ENCODE measurements at regions not wholly inside any gene's neighbourhood (a gene's known extent, or its start where the extent isn't known, plus 50 kb on each side); places are given as distances from the start of the nearest gene placed in this dataset.

GRCh38 chr4:28886934-28887333 lies 1833.2 kb upstream of the PCDH7 start:
- Histone ChIP-seq H3K4me1 (ENCODE audit: insufficient read depth, low read length) (no peaks in the 10 kb centered on the region), H3K36me3 (ENCODE audit: insufficient read depth, low read length) (no peaks in the 10 kb centered on the region), H3K9me3 (ENCODE audit: low read length) (no peaks in the 10 kb centered on the region), H3K4me3 (ENCODE audit: low read length) (no peak overlapping the region), H3K27ac (ENCODE audit: low read depth, low read length) (no peak overlapping the region), H3K27me3 (ENCODE audit: insufficient read depth, low read length, poor library complexity, severe bottlenecking) (no peaks in the 10 kb centered on the region)
- CTCF ChIA-PET, result no interaction called here
- H3K27me3 Mint-ChIP-seq, result no peaks in the 10 kb centered on the region
- POLR2A ChIA-PET, result no interaction called here
- H3K4me1 Mint-ChIP-seq, result no peaks in the 10 kb centered on the region
- H3K27ac Mint-ChIP-seq, result no peak overlapping the region
- no peaks in the 10 kb centered on the region for H3K36me3 Mint-ChIP-seq
- DNase-seq, result no peak
- peaks cover 0 to 16% (median 7%) of the 10 kb centered on the region in 5 donors for H3K9me3 Mint-ChIP-seq
- H3K4me3 Mint-ChIP-seq, result no peak overlapping the region

- Mint-ChIP-seq H3K27me3 (no peaks in the 10 kb centered on the region), H3K4me1 (no peaks in the 10 kb centered on the region), H3K4me3 (no peak overlapping the region), H3K27ac (no peak overlapping the region), H3K9me3 (peaks cover 0 to 25% (median 3%) of the 10 kb centered on the region in 5 donors), H3K36me3 (no peaks in the 10 kb centered on the region)
- H3K4me1 ChIP-seq (ENCODE audit: insufficient read depth, low read length), result no peaks in the 10 kb centered on the region
- no peak overlapping the region for H3K4me3 ChIP-seq (ENCODE audit: low read length)
- H3K27me3 ChIP-seq (ENCODE audit: insufficient read depth, low read length, poor library complexity, severe bottlenecking), result no peaks in the 10 kb centered on the region
- ChIA-PET POLR2A (no interaction called here), CTCF (no interaction called here)
- no peak for DNase-seq
- no peak overlapping the region for H3K27ac ChIP-seq (ENCODE audit: low read depth, low read length)
- no peaks in the 10 kb centered on the region for H3K9me3 ChIP-seq (ENCODE audit: low read length)
- H3K36me3 ChIP-seq (ENCODE audit: insufficient read depth, low read length), result no peaks in the 10 kb centered on the region
These were observed 1829.0 kb upstream of the PCDH7 start for GRCh38 chr4:28890949-28891775.

- Histone ChIP-seq H3K27me3 (ENCODE audit: insufficient read depth, low read length, poor library complexity, severe bottlenecking) (no peaks in the 10 kb centered on the region), H3K4me1 (ENCODE audit: insufficient read depth, low read length) (no peaks in the 10 kb centered on the region), H3K9me3 (ENCODE audit: low read length) (no peaks in the 10 kb centered on the region), H3K36me3 (ENCODE audit: insufficient read depth, low read length) (no peaks in the 10 kb centered on the region), H3K27ac (ENCODE audit: low read depth, low read length) (no peak overlapping the region), H3K4me3 (ENCODE audit: low read length) (no peak overlapping the region)
- Mint-ChIP-seq H3K27ac (no peak overlapping the region), H3K9me3 (peaks cover 5 to 32% (median 13%) of the 10 kb centered on the region in 5 donors), H3K27me3 (no peaks in the 10 kb centered on the region), H3K36me3 (no peaks in the 10 kb centered on the region), H3K4me1 (no peaks in the 10 kb centered on the region), H3K4me3 (no peak overlapping the region)
- DNase-seq, result no peak
- ChIA-PET CTCF (no interaction called here), POLR2A (no interaction called here)
These were observed 1806.7 kb upstream of the PCDH7 start for GRCh38 chr4:28913466-28913865.

- Histone ChIP-seq H3K4me1 (ENCODE audit: insufficient read depth, low read length) (no peaks in the 10 kb centered on the region), H3K4me3 (ENCODE audit: low read length) (no peak overlapping the region), H3K27me3 (ENCODE audit: insufficient read depth, low read length, poor library complexity, severe bottlenecking) (no peaks in the 10 kb centered on the region), H3K36me3 (ENCODE audit: insufficient read depth, low read length) (no peaks in the 10 kb centered on the region), H3K27ac (ENCODE audit: low read depth, low read length) (no peak overlapping the region), H3K9me3 (ENCODE audit: low read length) (no peaks in the 10 kb centered on the region)
- no peaks in the 10 kb centered on the region for H3K4me1 Mint-ChIP-seq
- H3K27me3 Mint-ChIP-seq, result no peaks in the 10 kb centered on the region
- CTCF ChIA-PET, result no interaction called here
- no peak overlapping the region for H3K4me3 Mint-ChIP-seq
- H3K36me3 Mint-ChIP-seq, result no peaks in the 10 kb centered on the region
- no peak for DNase-seq
- H3K9me3 Mint-ChIP-seq, result peaks cover 5 to 24% (median 14%) of the 10 kb centered on the region in 5 donors
- H3K27ac Mint-ChIP-seq, result no peak overlapping the region
- POLR2A ChIA-PET, result no interaction called here
These were observed 1803.6 kb upstream of the PCDH7 start for GRCh38 chr4:28916585-28916984.

- CTCF ChIA-PET, result no interaction called here
These were observed 1801.3 kb upstream of the PCDH7 start for GRCh38 chr4:28918871-28919270.

GRCh38 chr4:28921886-28922285 lies 1798.3 kb upstream of the PCDH7 start:
- Mint-ChIP-seq H3K4me1 (no peaks in the 10 kb centered on the region), H3K4me3 (no peak overlapping the region), H3K27ac (no peak overlapping the region), H3K36me3 (no peaks in the 10 kb centered on the region), H3K9me3 (peaks cover 2 to 33% (median 7%) of the 10 kb centered on the region in 5 donors), H3K27me3 (no peaks in the 10 kb centered on the region)
- Histone ChIP-seq H3K27me3 (ENCODE audit: insufficient read depth, low read length, poor library complexity, severe bottlenecking) (no peaks in the 10 kb centered on the region), H3K27ac (ENCODE audit: low read depth, low read length) (no peak overlapping the region), H3K9me3 (ENCODE audit: low read length) (no peaks in the 10 kb centered on the region), H3K36me3 (ENCODE audit: insufficient read depth, low read length) (no peaks in the 10 kb centered on the region), H3K4me3 (ENCODE audit: low read length) (no peak overlapping the region), H3K4me1 (ENCODE audit: insufficient read depth, low read length) (no peaks in the 10 kb centered on the region)
- DNase-seq, result no peak
- POLR2A ChIA-PET, result no interaction called here
- CTCF ChIA-PET, result no interaction called here

More at GRCh38 chr4:28918871-28919270, 1801.3 kb upstream of the PCDH7 start:
- H3K36me3 Mint-ChIP-seq, result no peaks in the 10 kb centered on the region
- H3K4me1 ChIP-seq (ENCODE audit: insufficient read depth, low read length), result no peaks in the 10 kb centered on the region
- POLR2A ChIA-PET, result no interaction called here
- no peaks in the 10 kb centered on the region for H3K9me3 ChIP-seq (ENCODE audit: low read length)
- no peaks in the 10 kb centered on the region for H3K27me3 ChIP-seq (ENCODE audit: insufficient read depth, low read length, poor library complexity, severe bottlenecking)
- no peaks in the 10 kb centered on the region for H3K36me3 ChIP-seq (ENCODE audit: insufficient read depth, low read length)
- H3K4me3 Mint-ChIP-seq, result no peak overlapping the region
- H3K4me3 ChIP-seq (ENCODE audit: low read length), result no peak overlapping the region
- H3K27ac Mint-ChIP-seq, result no peak overlapping the region
- DNase-seq, result no peak
- H3K27ac ChIP-seq (ENCODE audit: low read depth, low read length), result no peak overlapping the region
- H3K4me1 Mint-ChIP-seq, result no peaks in the 10 kb centered on the region
- H3K27me3 Mint-ChIP-seq, result no peaks in the 10 kb centered on the region
- H3K9me3 Mint-ChIP-seq, result peaks cover 8 to 32% (median 14%) of the 10 kb centered on the region in 5 donors

- Mint-ChIP-seq H3K4me3 (no peak overlapping the region), H3K27ac (no peak overlapping the region), H3K9me3 (peaks cover 0 to 39% (median 5%) of the 10 kb centered on the region in 5 donors), H3K36me3 (no peaks in the 10 kb centered on the region), H3K4me1 (no peaks in the 10 kb centered on the region), H3K27me3 (no peaks in the 10 kb centered on the region)
- H3K4me1 ChIP-seq (ENCODE audit: insufficient read depth, low read length), result no peaks in the 10 kb centered on the region
- ChIA-PET POLR2A (no interaction called here), CTCF (no interaction called here)
- no peaks in the 10 kb centered on the region for H3K27me3 ChIP-seq (ENCODE audit: insufficient read depth, low read length, poor library complexity, severe bottlenecking)
- H3K9me3 ChIP-seq (ENCODE audit: low read length), result no peaks in the 10 kb centered on the region
- H3K4me3 ChIP-seq (ENCODE audit: low read length), result no peak overlapping the region
- H3K36me3 ChIP-seq (ENCODE audit: insufficient read depth, low read length), result no peaks in the 10 kb centered on the region
- no peak overlapping the region for H3K27ac ChIP-seq (ENCODE audit: low read depth, low read length)
- no peak for DNase-seq
These were observed 1794.0 kb upstream of the PCDH7 start for GRCh38 chr4:28926156-28926555.

- Mint-ChIP-seq H3K27ac (no peak overlapping the region), H3K27me3 (no peaks in the 10 kb centered on the region), H3K4me3 (no peak overlapping the region), H3K36me3 (no peaks in the 10 kb centered on the region), H3K9me3 (peaks cover 8 to 39% (median 17%) of the 10 kb centered on the region in 5 donors), H3K4me1 (no peaks in the 10 kb centered on the region)
- H3K36me3 ChIP-seq (ENCODE audit: insufficient read depth, low read length), result no peaks in the 10 kb centered on the region
- CTCF ChIA-PET, result no interaction called here
- H3K27me3 ChIP-seq (ENCODE audit: insufficient read depth, low read length, poor library complexity, severe bottlenecking), result no peaks in the 10 kb centered on the region
- POLR2A ChIA-PET, result no interaction called here
- H3K4me1 ChIP-seq (ENCODE audit: insufficient read depth, low read length), result no peaks in the 10 kb centered on the region
- H3K9me3 ChIP-seq (ENCODE audit: low read length), result peaks cover 5% of the 10 kb centered on the region
- H3K27ac ChIP-seq (ENCODE audit: low read depth, low read length), result no peak overlapping the region
- H3K4me3 ChIP-seq (ENCODE audit: low read length), result no peak overlapping the region
- no peak for DNase-seq
These were observed 1777.5 kb upstream of the PCDH7 start for GRCh38 chr4:28942631-28943030.
